HEK293 (cell line): ENCODE measurements at regions not wholly inside any gene's neighbourhood (a gene's known extent, or its start where the extent isn't known, plus 50 kb on each side); places are given as distances from the start of the nearest gene placed in this dataset.

Experiments used
- CTCF ChIA-PET: fragments of 350-600 bp; formaldehyde crosslinking; extraction: SDS; loops from one replicate; lab custom pipeline; 2021; ENCODE audit warnings: antibody characterized with exemption; lab: Yijun Ruan, JAX
- POLR2A ChIA-PET: fragments of 300-600 bp; formaldehyde crosslinking; extraction: SDS; loops from one replicate; lab custom pipeline; 2020; ENCODE audit warnings: antibody characterized with exemption, inconsistent platforms; lab: Yijun Ruan, JAX
- H3K27ac ChIP-seq: fragments of 200-500 bp; sonication (Bioruptor generic); 2 replicates; pipeline ENCODE4 v1.5.1; 2014; ENCODE audit warnings: low read depth, low read length, control low read depth, inconsistent platforms; ENCODE audit errors: extremely low read depth
- H3K36me3 ChIP-seq, 2 experiments: fragments of 200-500 bp in 1 of 2; sonication (Bioruptor generic) in 1 of 2; 1 replicate in 1 of 2; 2 replicates in 1 of 2; pipeline ENCODE4 v1.5.1; 2014 to 2017; ENCODE audit warnings: inconsistent platforms in 2 of 2, low read length in 2 of 2; ENCODE audit not compliant: control insufficient read depth in 2 of 2, insufficient read depth in 1 of 2
- H3K4me1 ChIP-seq: fragments of 200-500 bp; sonication (Bioruptor generic); 2 replicates; pipeline ENCODE4 v1.5.1; 2014; ENCODE audit warnings: mild to moderate bottlenecking, low read length, inconsistent platforms; ENCODE audit not compliant: control insufficient read depth, insufficient read depth
- H3K4me3 ChIP-seq: 2 replicates; pipeline ENCODE4 v1.5.1; 2011; ENCODE audit warnings: low read depth, mild to moderate bottlenecking, control low read depth, low read length, moderate library complexity
- H3K9me3 ChIP-seq: fragments of 200-500 bp; sonication (Bioruptor generic); 2 replicates; pipeline ENCODE4 v1.5.1; 2014; ENCODE audit warnings: low read depth, low read length, inconsistent platforms; ENCODE audit not compliant: control insufficient read depth, insufficient read depth
- EGR2 ChIP-seq: fragments of 450-650 bp; formaldehyde crosslinking; IDR thresholded peaks from 2 replicates; pipeline ENCODE4 v1.5.1; 2016; ENCODE audit warnings: low read depth, missing biosample characterization, missing genetic modification characterization
- GLI4 ChIP-seq: fragments of 450-650 bp; formaldehyde crosslinking; IDR thresholded peaks from 2 replicates; pipeline ENCODE4 v1.5.1; 2016; ENCODE audit warnings: missing biosample characterization, missing genetic modification characterization
- SETDB1 ChIP-seq: IDR thresholded peaks from one replicate; pipeline ENCODE4 v1.6.1; 2017; ENCODE audit warnings: mild to moderate bottlenecking, low read length, moderate library complexity, mixed read lengths; ENCODE audit not compliant: insufficient read length
- ZBTB17 ChIP-seq: fragments of 450-650 bp; formaldehyde crosslinking; IDR thresholded peaks from 2 replicates; pipeline ENCODE4 v1.5.1; 2016; ENCODE audit warnings: missing biosample characterization, missing genetic modification characterization
- ZFP37 ChIP-seq: fragments of 450-650 bp; formaldehyde crosslinking; IDR thresholded peaks from 2 replicates; pipeline ENCODE4 v1.5.1; 2016; ENCODE audit warnings: missing biosample characterization, missing genetic modification characterization
- ZNF510 ChIP-seq: fragments of 450-650 bp; formaldehyde crosslinking; IDR thresholded peaks from 2 replicates; pipeline ENCODE4 v1.5.1; 2018; ENCODE audit warnings: mild to moderate bottlenecking, missing genetic modification characterization, missing biosample characterization; ENCODE audit not compliant: insufficient replicate concordance
- ZNF600 ChIP-seq: fragments of 450-650 bp; formaldehyde crosslinking; IDR thresholded peaks from 2 replicates; pipeline ENCODE4 v1.5.1; 2016; ENCODE audit warnings: missing biosample characterization, missing genetic modification characterization
- ZNF664 ChIP-seq: fragments of 450-650 bp; formaldehyde crosslinking; IDR thresholded peaks from 2 replicates; pipeline ENCODE4 v1.5.1; 2016; ENCODE audit warnings: missing biosample characterization, missing genetic modification characterization
- ZNF76 ChIP-seq: fragments of 450-650 bp; formaldehyde crosslinking; IDR thresholded peaks from 2 replicates; pipeline ENCODE4; 2016; ENCODE audit warnings: low read depth, missing biosample characterization, missing genetic modification characterization, borderline replicate concordance
- ZNF785 ChIP-seq: fragments of 450-650 bp; formaldehyde crosslinking; IDR thresholded peaks from 2 replicates; pipeline ENCODE4 v1.5.1; 2016; ENCODE audit warnings: missing biosample characterization, missing genetic modification characterization
- TF ChIP-seq, protein P1 (sequence below): fragments of 450-650 bp; formaldehyde crosslinking; IDR thresholded peaks from 2 replicates; pipeline ENCODE4 v1.5.1; 2016; ENCODE audit warnings: missing biosample characterization, missing genetic modification characterization, borderline replicate concordance
- TF ChIP-seq, protein P2 (sequence below): fragments of 450-650 bp; formaldehyde crosslinking; IDR thresholded peaks from 2 replicates; pipeline ENCODE4 v1.5.1; 2016; ENCODE audit warnings: missing biosample characterization, missing genetic modification characterization
- TF ChIP-seq, protein P3 (sequence below): fragments of 450-650 bp; formaldehyde crosslinking; IDR thresholded peaks from 2 replicates; pipeline ENCODE4 v1.5.0; 2017; ENCODE audit warnings: missing biosample characterization, missing genetic modification characterization, borderline replicate concordance
- TF ChIP-seq, protein P4 (sequence below): fragments of 450-650 bp; formaldehyde crosslinking; IDR thresholded peaks from 2 replicates; pipeline ENCODE4 v1.5.1; 2016; ENCODE audit warnings: missing biosample characterization, missing genetic modification characterization, borderline replicate concordance
- TF ChIP-seq, protein P5 (sequence below): fragments of 450-650 bp; formaldehyde crosslinking; IDR thresholded peaks from 2 replicates; pipeline ENCODE4 v1.5.1; 2016; ENCODE audit warnings: missing biosample characterization, missing genetic modification characterization

DNA sequence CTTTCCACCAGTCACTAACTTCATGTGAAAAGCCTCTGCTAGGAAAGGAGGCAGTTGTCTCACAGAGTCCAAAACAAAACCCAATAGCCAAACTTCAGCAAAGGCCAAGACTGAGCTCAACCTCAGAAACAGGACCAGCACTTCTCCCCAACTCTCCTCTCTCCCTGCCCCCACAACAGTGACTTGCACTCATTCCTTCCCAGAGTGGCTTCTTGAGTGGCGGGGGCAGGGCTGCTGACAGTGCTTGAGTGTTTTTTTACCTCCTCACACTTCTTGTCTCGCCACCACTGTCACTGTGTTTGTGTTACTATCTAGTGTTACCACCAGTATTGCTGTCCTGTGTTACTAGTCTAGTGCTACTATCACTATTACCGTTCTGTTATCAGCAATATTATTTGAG is 206.8 kb downstream of the KLF6 start (continued):
- TF ChIP-seq, protein P1, sequence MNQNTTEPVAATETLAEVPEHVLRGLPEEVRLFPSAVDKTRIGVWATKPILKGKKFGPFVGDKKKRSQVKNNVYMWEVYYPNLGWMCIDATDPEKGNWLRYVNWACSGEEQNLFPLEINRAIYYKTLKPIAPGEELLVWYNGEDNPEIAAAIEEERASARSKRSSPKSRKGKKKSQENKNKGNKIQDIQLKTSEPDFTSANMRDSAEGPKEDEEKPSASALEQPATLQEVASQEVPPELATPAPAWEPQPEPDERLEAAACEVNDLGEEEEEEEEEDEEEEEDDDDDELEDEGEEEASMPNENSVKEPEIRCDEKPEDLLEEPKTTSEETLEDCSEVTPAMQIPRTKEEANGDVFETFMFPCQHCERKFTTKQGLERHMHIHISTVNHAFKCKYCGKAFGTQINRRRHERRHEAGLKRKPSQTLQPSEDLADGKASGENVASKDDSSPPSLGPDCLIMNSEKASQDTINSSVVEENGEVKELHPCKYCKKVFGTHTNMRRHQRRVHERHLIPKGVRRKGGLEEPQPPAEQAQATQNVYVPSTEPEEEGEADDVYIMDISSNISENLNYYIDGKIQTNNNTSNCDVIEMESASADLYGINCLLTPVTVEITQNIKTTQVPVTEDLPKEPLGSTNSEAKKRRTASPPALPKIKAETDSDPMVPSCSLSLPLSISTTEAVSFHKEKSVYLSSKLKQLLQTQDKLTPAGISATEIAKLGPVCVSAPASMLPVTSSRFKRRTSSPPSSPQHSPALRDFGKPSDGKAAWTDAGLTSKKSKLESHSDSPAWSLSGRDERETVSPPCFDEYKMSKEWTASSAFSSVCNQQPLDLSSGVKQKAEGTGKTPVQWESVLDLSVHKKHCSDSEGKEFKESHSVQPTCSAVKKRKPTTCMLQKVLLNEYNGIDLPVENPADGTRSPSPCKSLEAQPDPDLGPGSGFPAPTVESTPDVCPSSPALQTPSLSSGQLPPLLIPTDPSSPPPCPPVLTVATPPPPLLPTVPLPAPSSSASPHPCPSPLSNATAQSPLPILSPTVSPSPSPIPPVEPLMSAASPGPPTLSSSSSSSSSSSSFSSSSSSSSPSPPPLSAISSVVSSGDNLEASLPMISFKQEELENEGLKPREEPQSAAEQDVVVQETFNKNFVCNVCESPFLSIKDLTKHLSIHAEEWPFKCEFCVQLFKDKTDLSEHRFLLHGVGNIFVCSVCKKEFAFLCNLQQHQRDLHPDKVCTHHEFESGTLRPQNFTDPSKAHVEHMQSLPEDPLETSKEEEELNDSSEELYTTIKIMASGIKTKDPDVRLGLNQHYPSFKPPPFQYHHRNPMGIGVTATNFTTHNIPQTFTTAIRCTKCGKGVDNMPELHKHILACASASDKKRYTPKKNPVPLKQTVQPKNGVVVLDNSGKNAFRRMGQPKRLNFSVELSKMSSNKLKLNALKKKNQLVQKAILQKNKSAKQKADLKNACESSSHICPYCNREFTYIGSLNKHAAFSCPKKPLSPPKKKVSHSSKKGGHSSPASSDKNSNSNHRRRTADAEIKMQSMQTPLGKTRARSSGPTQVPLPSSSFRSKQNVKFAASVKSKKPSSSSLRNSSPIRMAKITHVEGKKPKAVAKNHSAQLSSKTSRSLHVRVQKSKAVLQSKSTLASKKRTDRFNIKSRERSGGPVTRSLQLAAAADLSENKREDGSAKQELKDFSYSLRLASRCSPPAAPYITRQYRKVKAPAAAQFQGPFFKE (tag by site-specific recombination) = no peak
- TF ChIP-seq ZBTB17 (no peak), ZNF76 (tag by site-specific recombination) (no peak), GLI4 (tag by site-specific recombination) (no peak), ZNF510 (tag by site-specific recombination) (no peak)
- TF ChIP-seq, protein P2, sequence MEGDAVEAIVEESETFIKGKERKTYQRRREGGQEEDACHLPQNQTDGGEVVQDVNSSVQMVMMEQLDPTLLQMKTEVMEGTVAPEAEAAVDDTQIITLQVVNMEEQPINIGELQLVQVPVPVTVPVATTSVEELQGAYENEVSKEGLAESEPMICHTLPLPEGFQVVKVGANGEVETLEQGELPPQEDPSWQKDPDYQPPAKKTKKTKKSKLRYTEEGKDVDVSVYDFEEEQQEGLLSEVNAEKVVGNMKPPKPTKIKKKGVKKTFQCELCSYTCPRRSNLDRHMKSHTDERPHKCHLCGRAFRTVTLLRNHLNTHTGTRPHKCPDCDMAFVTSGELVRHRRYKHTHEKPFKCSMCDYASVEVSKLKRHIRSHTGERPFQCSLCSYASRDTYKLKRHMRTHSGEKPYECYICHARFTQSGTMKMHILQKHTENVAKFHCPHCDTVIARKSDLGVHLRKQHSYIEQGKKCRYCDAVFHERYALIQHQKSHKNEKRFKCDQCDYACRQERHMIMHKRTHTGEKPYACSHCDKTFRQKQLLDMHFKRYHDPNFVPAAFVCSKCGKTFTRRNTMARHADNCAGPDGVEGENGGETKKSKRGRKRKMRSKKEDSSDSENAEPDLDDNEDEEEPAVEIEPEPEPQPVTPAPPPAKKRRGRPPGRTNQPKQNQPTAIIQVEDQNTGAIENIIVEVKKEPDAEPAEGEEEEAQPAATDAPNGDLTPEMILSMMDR = no peak
- TF ChIP-seq, protein P3, sequence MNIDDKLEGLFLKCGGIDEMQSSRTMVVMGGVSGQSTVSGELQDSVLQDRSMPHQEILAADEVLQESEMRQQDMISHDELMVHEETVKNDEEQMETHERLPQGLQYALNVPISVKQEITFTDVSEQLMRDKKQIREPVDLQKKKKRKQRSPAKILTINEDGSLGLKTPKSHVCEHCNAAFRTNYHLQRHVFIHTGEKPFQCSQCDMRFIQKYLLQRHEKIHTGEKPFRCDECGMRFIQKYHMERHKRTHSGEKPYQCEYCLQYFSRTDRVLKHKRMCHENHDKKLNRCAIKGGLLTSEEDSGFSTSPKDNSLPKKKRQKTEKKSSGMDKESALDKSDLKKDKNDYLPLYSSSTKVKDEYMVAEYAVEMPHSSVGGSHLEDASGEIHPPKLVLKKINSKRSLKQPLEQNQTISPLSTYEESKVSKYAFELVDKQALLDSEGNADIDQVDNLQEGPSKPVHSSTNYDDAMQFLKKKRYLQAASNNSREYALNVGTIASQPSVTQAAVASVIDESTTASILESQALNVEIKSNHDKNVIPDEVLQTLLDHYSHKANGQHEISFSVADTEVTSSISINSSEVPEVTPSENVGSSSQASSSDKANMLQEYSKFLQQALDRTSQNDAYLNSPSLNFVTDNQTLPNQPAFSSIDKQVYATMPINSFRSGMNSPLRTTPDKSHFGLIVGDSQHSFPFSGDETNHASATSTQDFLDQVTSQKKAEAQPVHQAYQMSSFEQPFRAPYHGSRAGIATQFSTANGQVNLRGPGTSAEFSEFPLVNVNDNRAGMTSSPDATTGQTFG = no peak

DNA sequence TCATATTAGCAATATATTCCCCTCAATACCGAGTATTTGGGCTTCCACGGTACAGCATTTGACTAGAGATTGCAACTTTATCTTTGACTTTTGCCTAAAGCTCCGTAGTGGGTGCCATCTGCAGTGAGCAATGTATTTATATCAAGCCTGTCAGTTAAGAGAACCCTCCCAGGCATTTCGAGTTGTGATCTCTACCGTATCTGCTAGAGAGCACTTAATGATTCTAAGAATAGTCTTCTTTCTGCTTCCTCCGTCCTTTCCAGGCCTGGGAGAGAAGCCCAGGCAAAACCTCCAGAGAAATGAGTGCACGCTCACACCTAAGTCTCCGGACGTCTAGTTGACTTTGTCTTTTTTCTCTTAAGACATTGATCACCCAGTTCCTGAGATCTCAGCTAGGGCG is 210.6 kb downstream of the KLF6 start:
- ChIA-PET CTCF (interaction anchor here (1.2 kb wide), 1 partner anchor 11 kb away, joined by 3 read pairs; no protein-coding TSS in a partner anchor), POLR2A (no interaction called here)
- Histone ChIP-seq H3K27ac (no peak overlapping the region), H3K9me3 (no peaks in the 10 kb centered on the region), H3K4me1 (no peaks in the 10 kb centered on the region), H3K36me3 (no peaks in the 10 kb centered on the region), H3K4me3 (no peak overlapping the region)
- no peak for TF ChIP-seq EGR2 (tag by site-specific recombination)
- TF ChIP-seq ZNF785 (tag by site-specific recombination) = no peak
- TF ChIP-seq ZNF664 = no peak
- no peak for TF ChIP-seq SETDB1
- TF ChIP-seq, protein P4, sequence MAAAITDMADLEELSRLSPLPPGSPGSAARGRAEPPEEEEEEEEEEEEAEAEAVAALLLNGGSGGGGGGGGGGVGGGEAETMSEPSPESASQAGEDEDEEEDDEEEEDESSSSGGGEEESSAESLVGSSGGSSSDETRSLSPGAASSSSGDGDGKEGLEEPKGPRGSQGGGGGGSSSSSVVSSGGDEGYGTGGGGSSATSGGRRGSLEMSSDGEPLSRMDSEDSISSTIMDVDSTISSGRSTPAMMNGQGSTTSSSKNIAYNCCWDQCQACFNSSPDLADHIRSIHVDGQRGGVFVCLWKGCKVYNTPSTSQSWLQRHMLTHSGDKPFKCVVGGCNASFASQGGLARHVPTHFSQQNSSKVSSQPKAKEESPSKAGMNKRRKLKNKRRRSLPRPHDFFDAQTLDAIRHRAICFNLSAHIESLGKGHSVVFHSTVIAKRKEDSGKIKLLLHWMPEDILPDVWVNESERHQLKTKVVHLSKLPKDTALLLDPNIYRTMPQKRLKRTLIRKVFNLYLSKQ (tag by site-specific recombination) = no peak
- no peak for TF ChIP-seq ZFP37
- TF ChIP-seq ZNF600 (tag by site-specific recombination) = no peak
- TF ChIP-seq, protein P5, sequence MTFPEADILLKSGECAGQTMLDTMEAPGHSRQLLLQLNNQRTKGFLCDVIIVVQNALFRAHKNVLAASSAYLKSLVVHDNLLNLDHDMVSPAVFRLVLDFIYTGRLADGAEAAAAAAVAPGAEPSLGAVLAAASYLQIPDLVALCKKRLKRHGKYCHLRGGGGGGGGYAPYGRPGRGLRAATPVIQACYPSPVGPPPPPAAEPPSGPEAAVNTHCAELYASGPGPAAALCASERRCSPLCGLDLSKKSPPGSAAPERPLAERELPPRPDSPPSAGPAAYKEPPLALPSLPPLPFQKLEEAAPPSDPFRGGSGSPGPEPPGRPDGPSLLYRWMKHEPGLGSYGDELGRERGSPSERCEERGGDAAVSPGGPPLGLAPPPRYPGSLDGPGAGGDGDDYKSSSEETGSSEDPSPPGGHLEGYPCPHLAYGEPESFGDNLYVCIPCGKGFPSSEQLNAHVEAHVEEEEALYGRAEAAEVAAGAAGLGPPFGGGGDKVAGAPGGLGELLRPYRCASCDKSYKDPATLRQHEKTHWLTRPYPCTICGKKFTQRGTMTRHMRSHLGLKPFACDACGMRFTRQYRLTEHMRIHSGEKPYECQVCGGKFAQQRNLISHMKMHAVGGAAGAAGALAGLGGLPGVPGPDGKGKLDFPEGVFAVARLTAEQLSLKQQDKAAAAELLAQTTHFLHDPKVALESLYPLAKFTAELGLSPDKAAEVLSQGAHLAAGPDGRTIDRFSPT (tag by site-specific recombination) = no peak
